Stimulated activated CD4-positive, alpha-beta T cell treated with anti-CD3 and anti-CD28 coated beads, Interleukin-4, amount 100 ng/mL, for 4 hours (primary cell): ENCODE measurements at regions not wholly inside any gene's neighbourhood (a gene's known extent, or its start where the extent isn't known, plus 50 kb on each side); places are given as distances from the start of the nearest gene placed in this dataset.

Experiments used
- DNase-seq, 2 experiments: peaks; one replicate each; pipeline ENCODE4 v3.0.0-alpha.2; 2020

GRCh38 chr4:57445686-57446085 lies 335.5 kb upstream of the IGFBP7 start:
- DNase-seq, result no peak

- no peak for DNase-seq
Measured at GRCh38 chr4:57444671-57445070, 334.5 kb upstream of the IGFBP7 start.

DNA sequence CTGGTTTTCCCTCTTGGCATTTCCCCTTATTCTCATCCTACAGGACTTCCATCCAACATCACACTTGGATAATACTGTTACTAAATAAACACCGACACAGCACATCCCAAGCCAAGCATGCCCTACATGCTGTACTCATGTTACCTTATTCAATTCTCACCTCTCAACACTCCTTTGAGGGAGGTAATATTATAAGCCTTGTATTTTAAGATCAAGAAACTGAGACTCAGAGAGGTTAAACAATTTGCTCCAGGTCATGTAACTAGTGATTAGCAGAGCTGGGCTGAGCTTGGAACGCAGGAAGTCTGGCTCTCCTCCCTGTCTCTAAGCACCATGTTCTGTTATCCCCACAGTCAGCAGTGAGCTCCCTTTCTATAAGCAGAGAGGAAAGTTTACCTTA lies 333.6 kb upstream of the IGFBP7 start:
- DNase-seq, result no peak

DNA sequence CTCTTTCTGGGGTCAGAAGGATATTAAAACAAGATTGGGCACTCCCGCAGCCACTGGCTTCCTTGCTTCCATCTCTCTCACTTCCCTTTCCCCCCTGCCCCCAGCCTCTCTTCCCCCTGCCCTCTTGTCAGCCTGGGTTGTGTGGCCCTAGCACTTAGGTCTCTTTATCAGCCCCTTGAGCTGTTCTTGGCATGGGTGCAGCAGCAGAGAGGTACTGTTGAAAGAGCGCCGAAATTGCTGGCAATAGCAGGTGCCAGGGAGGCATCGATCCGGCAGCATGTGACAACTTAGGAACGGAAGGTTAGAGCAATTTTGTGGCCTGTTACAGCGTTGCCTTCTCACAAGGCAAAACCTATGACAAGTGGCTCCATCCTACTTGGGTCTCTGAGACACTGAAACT lies 333.1 kb upstream of the IGFBP7 start:
- no peak for DNase-seq

DNA sequence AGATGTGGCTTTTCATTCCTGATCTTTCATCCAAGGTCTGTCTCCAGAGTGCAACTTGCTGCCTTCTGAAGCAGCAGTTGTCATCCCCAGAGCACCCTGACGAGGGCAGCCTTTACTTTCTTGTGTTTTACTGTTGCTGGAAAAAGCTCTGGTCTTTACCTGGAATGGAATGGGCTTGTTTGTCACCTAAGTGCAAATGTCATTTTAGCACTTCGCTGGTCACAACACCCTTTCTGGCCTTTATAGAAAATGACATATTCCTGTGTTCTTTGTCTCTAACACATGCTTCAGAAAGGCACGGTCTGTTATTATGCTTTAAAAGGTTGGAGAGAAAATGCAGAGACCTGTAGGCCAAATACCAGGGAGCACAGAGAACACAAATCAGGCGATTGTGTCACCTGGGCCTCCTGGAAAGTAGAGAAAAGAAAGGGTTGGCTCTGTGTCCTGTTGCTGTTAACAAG lies 332.7 kb upstream of the IGFBP7 start:
- DNase-seq, result no peak

- DNase-seq, result no peak
Measured at GRCh38 chr4:57442241-57442640, 332.1 kb upstream of the IGFBP7 start.

GRCh38 chr4:57437649-57438048 lies 327.5 kb upstream of the IGFBP7 start:
- DNase-seq, result no peak

- no peak for DNase-seq
Measured at GRCh38 chr4:57435300-57435699, 325.1 kb upstream of the IGFBP7 start.

DNA sequence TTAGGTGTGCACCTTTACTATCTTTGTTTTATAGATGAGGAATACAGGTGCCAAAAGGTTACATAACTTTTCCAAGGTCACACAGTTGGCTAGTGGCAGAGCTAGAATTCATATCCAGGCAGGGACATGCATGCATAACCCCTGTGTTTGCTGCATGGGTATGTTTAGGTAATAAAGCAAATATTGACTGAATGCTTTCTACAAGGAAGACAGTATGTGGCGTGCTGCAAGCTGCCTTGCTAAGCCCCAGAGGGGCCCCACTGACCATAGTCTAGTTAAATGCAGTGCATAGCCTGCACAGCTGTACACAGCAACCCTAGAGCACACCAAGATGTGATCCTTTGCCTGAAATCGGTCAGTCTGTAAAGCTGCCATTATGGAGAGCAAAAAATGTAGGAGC lies 320.5 kb upstream of the IGFBP7 start:
- no peak for DNase-seq

- peak in 1 of 2 experiments; percentile 3 for DNase-seq
Measured at GRCh38 chr4:57426779-57427395, 316.7 kb upstream of the IGFBP7 start.

- no peak for DNase-seq
Measured at GRCh38 chr4:57425610-57426009, 315.4 kb upstream of the IGFBP7 start.

- DNase-seq, result no peak
Measured at GRCh38 chr4:57424232-57424897, 314.2 kb upstream of the IGFBP7 start.

DNA sequence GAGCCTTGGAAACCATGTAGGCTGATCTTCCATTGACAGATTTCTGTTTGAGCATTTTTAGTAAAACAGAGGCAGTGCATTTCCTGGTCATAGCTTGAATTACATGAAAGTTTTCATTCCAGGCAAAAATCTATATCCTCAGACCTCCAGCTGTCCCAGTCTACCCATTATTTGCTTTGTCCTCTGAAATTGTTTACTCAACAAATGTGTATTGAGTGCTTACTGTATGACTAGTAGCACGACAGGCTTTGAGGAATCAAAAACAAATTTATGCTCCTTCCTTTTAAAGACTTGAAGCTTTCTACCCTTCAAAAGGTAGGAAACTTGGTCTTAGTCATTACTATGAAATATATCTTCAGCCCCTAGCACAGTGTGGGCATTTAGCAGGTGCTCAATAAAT lies 307.9 kb upstream of the IGFBP7 start:
- DNase-seq, result no peak

GRCh38 chr4:57412259-57413054 lies 302.3 kb upstream of the IGFBP7 start:
- DNase-seq, result no peak

DNA sequence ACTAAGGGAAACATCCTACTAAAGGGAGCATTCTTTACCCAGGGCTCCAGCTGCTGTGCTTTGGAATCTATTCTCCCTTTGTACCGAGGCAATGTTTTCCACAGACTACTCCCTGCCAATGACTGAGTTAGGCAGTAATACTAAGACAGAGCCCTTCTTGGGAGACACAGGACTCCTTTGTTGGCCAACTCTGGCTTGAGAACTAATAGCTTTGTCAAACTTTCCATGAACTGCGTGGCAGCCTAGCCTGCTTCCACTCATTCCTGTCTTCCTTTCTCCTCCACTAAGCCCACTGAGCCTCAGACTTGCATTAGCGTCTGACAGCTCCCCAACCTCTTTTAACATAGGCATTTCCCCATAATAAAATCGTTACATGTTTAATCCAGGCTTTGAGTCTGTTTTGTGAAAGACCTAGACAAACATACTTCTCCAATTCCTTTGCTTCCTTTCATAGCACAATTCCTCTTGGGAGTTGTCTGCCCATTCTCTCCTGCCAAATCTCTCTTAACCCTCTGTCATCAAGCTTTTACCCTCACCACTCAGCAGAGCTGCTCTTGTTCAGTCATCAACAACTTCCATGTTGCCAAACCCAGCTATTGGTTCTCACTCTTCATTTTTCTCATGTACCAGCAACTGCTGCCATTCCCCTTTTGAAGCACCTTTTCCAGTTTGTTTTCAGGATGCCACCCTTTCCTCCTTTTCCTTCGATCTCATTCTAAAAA lies 300.3 kb upstream of the IGFBP7 start:
- no peak for DNase-seq

- no peak for DNase-seq
Measured at GRCh38 chr4:57405359-57405758, 295.2 kb upstream of the IGFBP7 start.

- DNase-seq, result no peak
Measured at GRCh38 chr4:57404483-57404882, 294.3 kb upstream of the IGFBP7 start.

- DNase-seq, result no peak
Measured at GRCh38 chr4:57403591-57403990, 293.4 kb upstream of the IGFBP7 start.

- no peak for DNase-seq
Measured at GRCh38 chr4:57401586-57401985, 291.4 kb upstream of the IGFBP7 start.

- DNase-seq, result no peak
Measured at GRCh38 chr4:57378766-57379165, 268.6 kb upstream of the IGFBP7 start.

DNA sequence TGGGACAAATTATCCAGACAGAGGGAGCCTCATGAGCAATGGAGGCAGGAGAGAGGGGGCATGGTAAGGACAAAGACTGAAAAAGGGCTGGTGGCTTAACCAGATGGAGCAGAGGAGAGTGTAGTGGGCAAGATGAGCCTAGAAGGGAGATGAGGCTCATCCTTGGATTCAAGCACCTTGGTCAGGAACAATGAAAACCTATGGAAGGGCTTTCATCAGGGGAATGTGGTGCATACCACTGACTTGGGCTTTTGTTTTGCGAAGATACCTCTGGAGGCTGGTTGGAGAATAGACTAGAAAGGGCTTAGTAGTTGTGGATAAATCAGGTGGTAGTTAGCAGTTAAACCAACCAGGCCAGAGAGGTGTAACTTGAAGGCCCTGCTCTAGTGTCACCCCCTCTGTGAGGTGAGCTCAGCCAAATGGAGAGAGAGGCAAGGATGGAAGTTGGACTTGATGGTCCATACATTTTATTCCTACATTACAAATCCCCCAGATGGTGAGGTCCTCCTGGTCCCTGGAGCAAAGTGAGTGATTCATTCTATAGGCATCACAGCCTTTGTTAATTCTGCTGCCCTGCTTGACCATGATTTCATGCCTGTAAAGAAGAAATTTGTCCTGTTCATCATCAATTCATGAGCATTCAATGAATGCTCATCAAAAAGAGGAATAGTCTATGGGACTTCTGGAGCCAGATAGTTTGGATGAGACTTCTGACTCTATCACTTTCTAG lies 264.8 kb upstream of the IGFBP7 start:
- DNase-seq, result no peak

DNA sequence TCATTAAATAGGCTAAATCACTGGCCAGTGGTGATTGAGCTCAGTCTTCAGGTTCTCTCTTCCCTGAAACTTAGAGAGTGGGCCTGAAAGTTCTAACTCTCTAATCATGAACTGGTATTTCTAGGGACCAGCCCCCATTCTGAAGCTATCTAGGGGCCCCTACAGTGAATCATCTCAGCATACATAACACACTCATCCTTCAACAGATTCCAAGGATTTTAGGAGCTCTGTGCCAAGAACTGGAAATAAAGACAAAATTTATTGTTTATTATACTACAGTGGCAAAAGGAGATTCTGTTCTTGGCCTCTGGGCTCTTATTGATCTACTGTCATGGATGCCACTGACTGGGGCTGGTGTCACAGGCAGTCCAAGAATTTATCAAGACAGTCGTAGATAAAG lies 263.8 kb upstream of the IGFBP7 start:
- DNase-seq, result no peak

DNA sequence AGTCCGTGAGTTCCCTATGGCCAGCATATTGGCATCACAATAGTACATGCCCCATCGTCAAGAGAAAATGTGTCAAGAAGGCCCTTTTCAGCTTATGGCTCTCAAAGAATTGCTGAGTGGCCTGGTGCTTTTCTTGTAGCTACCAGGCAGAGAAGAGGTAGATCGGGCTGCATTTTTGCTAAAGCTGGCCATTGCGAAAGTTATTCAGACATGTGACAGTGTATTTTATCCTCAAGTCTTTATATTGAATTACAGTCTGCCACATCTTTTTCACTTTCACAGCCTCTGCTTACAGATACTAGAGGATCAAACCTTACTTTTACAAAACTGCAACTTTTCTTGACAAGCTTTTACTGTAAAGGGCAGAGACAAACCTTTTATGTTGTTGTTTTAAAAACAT lies 261.5 kb upstream of the IGFBP7 start:
- no peak for DNase-seq
